CD4-positive, alpha-beta T cell treated with Interleukin-10 for 1 hour (primary cell): ENCODE measurements at regions not wholly inside any gene's neighbourhood (a gene's known extent, or its start where the extent isn't known, plus 50 kb on each side); places are given as distances from the start of the nearest gene placed in this dataset.

Experiments
- DNase-seq: peaks from one replicate; pipeline ENCODE4 v3.0.0-alpha.2; 2020

- no peak for DNase-seq
Measured at GRCh38 chr1:37284053-37284452, 190.3 kb upstream of the ZC3H12A start.

- no peak for DNase-seq
Measured at GRCh38 chr1:37286881-37287280, 187.5 kb upstream of the ZC3H12A start.

- DNase-seq, result peak; percentile 2
Measured at GRCh38 chr1:37288900-37289299, 185.5 kb upstream of the ZC3H12A start.

- DNase-seq, result no peak
Measured at GRCh38 chr1:37290718-37291117, 183.7 kb upstream of the ZC3H12A start.

- no peak for DNase-seq
Measured at GRCh38 chr1:37292789-37293188, 181.6 kb upstream of the ZC3H12A start.

- no peak for DNase-seq
Measured at GRCh38 chr1:37294096-37294495, 180.3 kb upstream of the ZC3H12A start.

GRCh38 chr1:37294529-37294928 lies 179.9 kb upstream of the ZC3H12A start:
- DNase-seq, result no peak

- no peak for DNase-seq
Measured at GRCh38 chr1:37298769-37299168, 175.6 kb upstream of the ZC3H12A start.

GRCh38 chr1:37299216-37299615 lies 175.2 kb upstream of the ZC3H12A start:
- DNase-seq, result no peak

- no peak for DNase-seq
Measured at GRCh38 chr1:37303884-37304574, 170.4 kb upstream of the ZC3H12A start.

- DNase-seq, result no peak
Measured at GRCh38 chr1:37305108-37305507, 169.3 kb upstream of the ZC3H12A start.

GRCh38 chr1:37305841-37306240 lies 168.5 kb upstream of the ZC3H12A start:
- DNase-seq, result no peak

- no peak for DNase-seq
Measured at GRCh38 chr1:37306461-37306860, 167.9 kb upstream of the ZC3H12A start.

- no peak for DNase-seq
Measured at GRCh38 chr1:37306871-37307270, 167.5 kb upstream of the ZC3H12A start.

- no peak for DNase-seq
Measured at GRCh38 chr1:37308031-37308960, 166.1 kb upstream of the ZC3H12A start.

GRCh38 chr1:37309574-37309973 lies 164.8 kb upstream of the ZC3H12A start:
- DNase-seq, result no peak

- no peak for DNase-seq
Measured at GRCh38 chr1:37310064-37310463, 164.3 kb upstream of the ZC3H12A start.

GRCh38 chr1:37315371-37315846 lies 159.0 kb upstream of the ZC3H12A start:
- no peak for DNase-seq

GRCh38 chr1:37317870-37318467 lies 156.4 kb upstream of the ZC3H12A start:
- no peak for DNase-seq

- no peak for DNase-seq
Measured at GRCh38 chr1:37318490-37318889, 155.9 kb upstream of the ZC3H12A start.

- DNase-seq, result no peak
Measured at GRCh38 chr1:37319284-37319683, 155.1 kb upstream of the ZC3H12A start.

GRCh38 chr1:37323486-37324377 lies 150.6 kb upstream of the ZC3H12A start:
- peak; percentile 16 for DNase-seq

- DNase-seq, result no peak
Measured at GRCh38 chr1:37325010-37325409, 149.4 kb upstream of the ZC3H12A start.
